Activated naive CD4-positive, alpha-beta T cell treated with anti-CD3 and anti-CD28 coated beads for 36 hours (primary cell): ENCODE measurements at regions not wholly inside any gene's neighbourhood (a gene's known extent, or its start where the extent isn't known, plus 50 kb on each side); places are given as distances from the start of the nearest gene placed in this dataset.

Experiments
- CTCF ChIA-PET: fragments of 350-600 bp; sonication (Branson Sonifier 250); formaldehyde crosslinking; loops from one replicate; lab custom pipeline; 2021; ENCODE audit warnings: antibody characterized with exemption; lab: Charles Lee
- DNase-seq: peaks from one replicate; pipeline ENCODE4 v3.0.0-alpha.2; 2020
- H3K27ac Mint-ChIP-seq: one replicate; pipeline ENCODE4 v1.8.0; 2021; ENCODE audit warnings: mild to moderate bottlenecking, mixed read lengths
- H3K27me3 Mint-ChIP-seq: one replicate; pipeline ENCODE4 v1.8.0; 2021; ENCODE audit warnings: low read depth, mixed read lengths
- H3K36me3 Mint-ChIP-seq: one replicate; pipeline ENCODE4 v1.8.0; 2021; ENCODE audit warnings: low read depth, mixed read lengths
- H3K4me1 Mint-ChIP-seq: one replicate; pipeline ENCODE4 v1.8.0; 2021; ENCODE audit warnings: low read depth, mixed read lengths
- H3K4me3 Mint-ChIP-seq: one replicate; pipeline ENCODE4 v1.8.0; 2021; ENCODE audit warnings: mild to moderate bottlenecking, moderate library complexity, mixed read lengths
- H3K9me3 Mint-ChIP-seq: one replicate; pipeline ENCODE4 v1.8.0; 2021; ENCODE audit warnings: mixed read lengths
- intact Hi-C: fragments of 100-400 bp; cut with micrococcal nuclease; formaldehyde crosslinking; loops from one replicate; pipeline ENCODE4 v1.15.1; 2023

DNA sequence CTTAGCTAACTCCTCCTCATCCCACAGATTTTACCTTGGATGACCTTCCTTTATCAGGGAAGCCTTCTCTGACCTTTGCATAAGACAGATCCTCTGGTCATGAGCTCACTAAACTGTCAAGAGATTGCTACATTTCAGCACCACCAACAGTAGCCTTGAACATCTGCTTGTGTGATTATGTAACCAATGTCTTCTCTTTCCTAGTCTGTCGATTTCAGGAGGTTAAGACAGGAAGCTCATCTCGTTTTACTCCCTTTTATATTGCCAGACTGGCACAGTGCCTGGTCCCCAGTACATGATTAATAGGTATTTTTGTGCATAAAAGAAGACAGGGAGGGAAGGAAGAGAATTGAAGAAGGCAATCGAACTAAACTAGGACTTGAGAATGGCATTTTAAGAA is 1697.7 kb downstream of the EFNB2 start:
- Mint-ChIP-seq H3K4me3 (no peak overlapping the region), H3K36me3 (no peaks in the 10 kb centered on the region), H3K27me3 (peaks cover 4% of the 10 kb centered on the region), H3K9me3 (no peaks in the 10 kb centered on the region), H3K4me1 (no peaks in the 10 kb centered on the region), H3K27ac (no peak overlapping the region)
- DNase-seq = no peak
- intact Hi-C loops = no loop called here
- CTCF ChIA-PET = interaction anchor here (0.7 kb wide), 1 partner anchor 34 kb away, joined by 3 read pairs; no protein-coding TSS in a partner anchor

DNA sequence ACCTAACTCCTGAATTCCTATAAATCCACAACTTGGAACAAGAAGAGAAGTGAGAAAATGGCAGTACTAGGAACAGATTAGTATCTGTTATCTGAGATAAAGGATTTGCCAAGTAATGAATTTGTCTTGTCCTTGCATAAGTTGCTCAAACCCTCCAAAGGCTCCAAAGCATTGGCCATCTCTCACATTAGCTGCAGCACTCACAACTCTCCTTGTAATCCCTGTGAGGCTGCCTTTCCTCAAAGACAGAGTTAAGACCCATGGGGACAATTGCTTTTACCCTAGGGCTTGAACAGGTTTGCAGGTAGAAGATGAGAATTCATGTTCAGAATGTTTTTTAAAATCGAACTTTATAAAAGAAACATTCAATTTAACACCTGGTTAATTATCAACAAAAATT is 1702.2 kb downstream of the EFNB2 start:
- no peak for DNase-seq
- Mint-ChIP-seq H3K4me1 (no peaks in the 10 kb centered on the region), H3K36me3 (no peaks in the 10 kb centered on the region), H3K9me3 (no peaks in the 10 kb centered on the region), H3K4me3 (no peak overlapping the region), H3K27ac (no peak overlapping the region), H3K27me3 (peaks cover 7% of the 10 kb centered on the region)
- intact Hi-C loops = no loop called here
- CTCF ChIA-PET = no interaction called here

DNA sequence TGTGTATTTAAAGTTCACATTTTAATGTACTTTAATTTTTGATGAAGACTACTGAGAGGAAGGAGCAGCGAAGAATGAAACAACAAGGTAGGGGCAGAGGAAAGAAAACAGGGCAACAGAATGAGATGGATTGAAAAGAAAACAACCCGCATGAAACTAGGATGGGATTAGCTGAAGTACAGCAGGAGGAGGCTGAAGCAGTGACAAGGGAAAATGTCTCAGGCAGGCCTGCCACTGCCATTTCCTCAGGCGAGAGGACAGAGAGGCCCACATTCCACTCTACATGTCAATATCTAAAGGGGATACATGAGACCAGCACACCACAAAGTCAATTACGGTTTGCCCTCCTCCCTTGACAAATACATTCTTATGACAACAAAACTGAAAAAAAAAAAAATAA is 1703.2 kb downstream of the EFNB2 start:
- H3K27ac Mint-ChIP-seq = no peak overlapping the region
- no peaks in the 10 kb centered on the region for H3K4me1 Mint-ChIP-seq
- H3K4me3 Mint-ChIP-seq = no peak overlapping the region
- intact Hi-C loops = no loop called here
- no peaks in the 10 kb centered on the region for H3K9me3 Mint-ChIP-seq
- H3K36me3 Mint-ChIP-seq = no peaks in the 10 kb centered on the region
- H3K27me3 Mint-ChIP-seq = peaks cover 7% of the 10 kb centered on the region
- CTCF ChIA-PET = no interaction called here
- DNase-seq = no peak

DNA sequence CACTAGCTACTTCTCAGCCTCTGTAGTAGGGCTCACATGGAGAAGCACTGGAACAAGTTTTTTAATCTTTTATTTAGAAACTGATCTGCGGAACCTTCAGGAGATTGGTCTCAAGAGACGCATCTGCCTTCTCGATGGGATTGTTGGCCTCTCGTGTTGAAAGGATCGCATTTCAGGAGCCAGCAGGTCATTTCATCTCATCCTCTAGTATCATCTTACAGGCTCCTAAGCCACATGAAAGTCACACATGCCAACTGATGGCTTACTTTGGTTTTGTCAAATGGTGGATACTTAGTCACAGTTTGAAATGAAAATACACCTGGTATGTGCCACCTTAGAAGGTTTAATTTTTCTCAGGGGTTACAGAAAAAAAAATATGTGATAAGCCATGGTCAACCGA is 1703.6 kb downstream of the EFNB2 start:
- intact Hi-C loops = no loop called here
- H3K27ac Mint-ChIP-seq = no peak overlapping the region
- H3K4me1 Mint-ChIP-seq = no peaks in the 10 kb centered on the region
- no peak for DNase-seq
- H3K4me3 Mint-ChIP-seq = no peak overlapping the region
- CTCF ChIA-PET = no interaction called here
- no peaks in the 10 kb centered on the region for H3K9me3 Mint-ChIP-seq
- H3K36me3 Mint-ChIP-seq = no peaks in the 10 kb centered on the region
- peaks cover 7% of the 10 kb centered on the region for H3K27me3 Mint-ChIP-seq

DNA sequence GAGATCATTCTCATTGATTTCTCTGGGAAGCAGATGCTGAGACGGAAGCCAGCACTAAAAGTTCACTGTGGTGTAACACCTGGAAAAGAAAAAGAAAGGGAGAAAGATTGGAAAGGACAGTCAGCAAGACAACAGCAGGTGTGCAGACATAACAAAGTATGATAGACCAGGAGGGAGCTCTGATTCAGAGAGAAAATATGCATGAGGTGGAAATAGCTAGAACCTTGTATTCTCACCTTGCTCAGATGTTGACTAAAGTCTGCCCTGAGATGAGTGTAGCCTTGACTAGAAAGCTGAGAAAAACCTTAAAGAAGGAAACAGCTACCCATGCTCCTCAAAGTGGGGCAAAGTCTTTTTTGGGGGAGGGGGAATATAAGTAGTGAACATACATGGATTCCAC is 1711.8 kb downstream of the EFNB2 start:
- Mint-ChIP-seq H3K4me1 (no peaks in the 10 kb centered on the region), H3K36me3 (no peaks in the 10 kb centered on the region), H3K4me3 (no peak overlapping the region), H3K9me3 (no peaks in the 10 kb centered on the region), H3K27me3 (no peaks in the 10 kb centered on the region), H3K27ac (no peak overlapping the region)
- CTCF ChIA-PET = no interaction called here
- intact Hi-C loops = no loop called here
- no peak for DNase-seq

DNA sequence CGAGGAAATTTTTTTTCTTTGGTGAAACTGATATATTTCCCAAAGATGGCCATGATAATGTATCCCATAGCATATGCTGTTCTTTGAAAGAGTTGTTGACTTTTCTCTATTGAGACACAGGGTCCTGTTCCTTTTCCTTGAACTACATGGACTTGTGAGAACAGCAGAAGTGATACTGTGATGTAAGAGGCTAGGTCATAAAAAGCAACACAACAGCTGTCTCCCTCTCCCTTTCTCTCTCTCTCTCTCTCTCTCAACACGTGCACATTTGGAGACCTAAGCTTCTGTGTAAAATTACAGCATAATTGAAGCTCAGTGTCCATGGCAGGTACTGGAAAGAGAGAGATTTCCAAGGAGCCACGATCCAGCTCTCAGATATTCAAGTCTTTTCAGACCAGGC is 1712.4 kb downstream of the EFNB2 start:
- no peak for DNase-seq
- no peak overlapping the region for H3K27ac Mint-ChIP-seq
- H3K36me3 Mint-ChIP-seq = no peaks in the 10 kb centered on the region
- no peaks in the 10 kb centered on the region for H3K9me3 Mint-ChIP-seq
- intact Hi-C loops = no loop called here
- CTCF ChIA-PET = no interaction called here
- H3K27me3 Mint-ChIP-seq = no peaks in the 10 kb centered on the region
- no peaks in the 10 kb centered on the region for H3K4me1 Mint-ChIP-seq
- no peak overlapping the region for H3K4me3 Mint-ChIP-seq

DNA sequence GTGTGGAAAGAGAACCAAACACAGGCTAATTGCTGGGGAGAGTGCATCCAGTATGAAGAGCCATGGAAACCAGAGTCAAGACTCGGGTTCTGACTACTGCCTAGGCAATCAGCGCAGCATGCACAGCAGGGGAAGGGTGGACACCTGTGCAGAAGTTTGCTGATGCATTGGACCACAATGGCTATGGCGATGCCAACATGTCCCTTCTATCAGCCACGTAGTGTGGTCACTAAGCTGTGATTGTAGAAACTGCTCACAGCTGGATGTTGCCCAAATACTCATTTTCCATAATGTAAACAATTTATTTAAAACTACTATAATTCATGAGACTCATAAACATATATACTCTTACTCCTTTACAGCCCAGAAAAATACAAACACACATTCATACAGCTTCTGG is 1718.2 kb downstream of the EFNB2 start:
- no peak for DNase-seq
- no peaks in the 10 kb centered on the region for H3K9me3 Mint-ChIP-seq
- CTCF ChIA-PET = no interaction called here
- no peaks in the 10 kb centered on the region for H3K36me3 Mint-ChIP-seq
- intact Hi-C loops = no loop called here
- H3K27ac Mint-ChIP-seq = no peak overlapping the region
- H3K27me3 Mint-ChIP-seq = peaks cover 10% of the 10 kb centered on the region
- H3K4me3 Mint-ChIP-seq = no peak overlapping the region
- H3K4me1 Mint-ChIP-seq = no peaks in the 10 kb centered on the region

DNA sequence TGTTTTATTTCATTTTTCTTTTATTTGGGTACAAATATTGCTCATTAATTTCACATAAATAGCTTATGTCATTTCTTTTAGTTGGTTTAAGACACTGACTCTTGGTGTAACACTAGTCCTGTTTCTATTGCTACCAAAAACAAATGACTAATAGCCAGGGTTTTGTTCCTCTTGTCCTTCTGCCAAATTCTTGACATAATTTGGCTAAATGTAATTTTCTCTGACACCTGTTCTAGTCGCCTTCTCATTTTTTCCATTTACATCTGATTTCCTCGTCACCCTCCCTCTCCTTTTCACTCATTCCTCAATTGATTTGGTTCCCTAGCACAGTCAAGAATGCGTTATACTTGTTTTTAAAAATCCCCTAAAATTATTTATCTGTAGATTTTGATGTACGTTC is 1718.7 kb downstream of the EFNB2 start:
- Mint-ChIP-seq H3K36me3 (no peaks in the 10 kb centered on the region), H3K27me3 (peaks cover 10% of the 10 kb centered on the region), H3K9me3 (no peaks in the 10 kb centered on the region), H3K4me3 (no peak overlapping the region), H3K4me1 (no peaks in the 10 kb centered on the region), H3K27ac (no peak overlapping the region)
- intact Hi-C loops = no loop called here
- no peak for DNase-seq
- CTCF ChIA-PET = no interaction called here

DNA sequence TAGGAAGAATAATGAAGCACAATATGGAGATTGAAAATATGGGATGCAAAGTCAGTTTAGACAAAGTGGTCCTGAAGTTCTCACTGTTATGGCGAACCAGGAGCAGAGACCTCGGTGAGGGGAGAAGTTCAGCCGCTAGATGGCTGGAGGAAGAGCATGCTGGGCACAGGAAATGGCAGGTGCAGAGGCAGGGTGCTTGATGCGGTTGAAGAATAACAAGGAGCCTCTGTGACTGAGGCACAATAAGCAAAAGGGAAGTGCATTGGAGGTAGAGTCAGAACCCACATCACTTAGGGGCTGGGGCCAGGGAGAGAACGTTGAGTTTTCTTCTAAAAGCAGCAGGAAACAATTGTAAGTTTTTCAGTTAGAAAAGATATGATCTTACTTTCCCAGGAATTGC is 1725.2 kb downstream of the EFNB2 start:
- intact Hi-C loops = no loop called here
- DNase-seq = peak; percentile 12
- H3K36me3 Mint-ChIP-seq = no peaks in the 10 kb centered on the region
- CTCF ChIA-PET = no interaction called here
- H3K4me3 Mint-ChIP-seq = no peak overlapping the region
- peaks cover 5% of the 10 kb centered on the region for H3K4me1 Mint-ChIP-seq
- no peaks in the 10 kb centered on the region for H3K9me3 Mint-ChIP-seq
- H3K27me3 Mint-ChIP-seq = peaks cover 10% of the 10 kb centered on the region
- no peak overlapping the region for H3K27ac Mint-ChIP-seq

DNA sequence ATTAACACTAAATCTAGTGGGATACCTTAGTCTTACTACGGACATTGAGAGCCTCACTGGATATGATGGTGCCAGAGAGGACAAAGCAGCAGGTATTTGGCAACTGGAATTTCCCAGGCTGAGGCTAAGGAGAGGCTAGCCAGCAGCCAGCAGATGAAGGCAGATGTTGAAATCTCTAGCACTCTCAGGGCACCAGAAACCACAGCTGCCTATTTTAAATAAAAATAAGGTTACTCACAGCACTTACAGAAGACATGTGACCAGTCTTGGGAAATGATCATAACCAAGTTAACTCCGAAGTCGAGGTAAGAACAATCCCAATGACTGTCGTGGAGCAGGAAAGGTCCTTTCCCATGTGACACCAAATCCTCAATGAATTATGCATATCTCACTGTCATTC is 1726.0 kb downstream of the EFNB2 start:
- Mint-ChIP-seq H3K36me3 (no peaks in the 10 kb centered on the region), H3K27ac (no peak overlapping the region), H3K4me1 (peaks cover 5% of the 10 kb centered on the region), H3K27me3 (peaks cover 8% of the 10 kb centered on the region), H3K9me3 (no peaks in the 10 kb centered on the region), H3K4me3 (no peak overlapping the region)
- intact Hi-C loops = no loop called here
- CTCF ChIA-PET = no interaction called here
- no peak for DNase-seq

DNA sequence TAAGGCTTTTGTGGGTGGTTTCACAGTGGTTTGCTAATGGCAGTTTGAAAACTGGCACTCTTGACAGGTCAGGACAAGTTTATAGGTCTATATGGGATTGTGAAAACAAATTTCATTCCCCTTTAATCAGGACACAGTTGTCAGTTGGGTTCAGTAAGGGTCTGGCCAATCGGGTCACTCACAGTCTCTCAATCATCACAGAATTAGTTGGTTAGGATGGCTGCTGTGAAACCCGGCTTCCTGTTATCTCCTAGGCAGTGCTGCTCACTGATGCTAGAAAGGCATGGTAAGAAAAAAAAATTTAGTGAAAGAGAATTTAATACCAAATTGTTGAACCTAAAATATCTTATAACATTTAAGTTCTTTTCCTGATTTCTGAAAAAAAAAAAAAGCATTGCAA is 1730.1 kb downstream of the EFNB2 start:
- Mint-ChIP-seq H3K36me3 (no peaks in the 10 kb centered on the region), H3K27me3 (no peaks in the 10 kb centered on the region), H3K4me3 (no peak overlapping the region), H3K27ac (no peak overlapping the region), H3K4me1 (peaks cover 3% of the 10 kb centered on the region), H3K9me3 (no peaks in the 10 kb centered on the region)
- no peak for DNase-seq
- CTCF ChIA-PET = no interaction called here
- intact Hi-C loops = no loop called here

DNA sequence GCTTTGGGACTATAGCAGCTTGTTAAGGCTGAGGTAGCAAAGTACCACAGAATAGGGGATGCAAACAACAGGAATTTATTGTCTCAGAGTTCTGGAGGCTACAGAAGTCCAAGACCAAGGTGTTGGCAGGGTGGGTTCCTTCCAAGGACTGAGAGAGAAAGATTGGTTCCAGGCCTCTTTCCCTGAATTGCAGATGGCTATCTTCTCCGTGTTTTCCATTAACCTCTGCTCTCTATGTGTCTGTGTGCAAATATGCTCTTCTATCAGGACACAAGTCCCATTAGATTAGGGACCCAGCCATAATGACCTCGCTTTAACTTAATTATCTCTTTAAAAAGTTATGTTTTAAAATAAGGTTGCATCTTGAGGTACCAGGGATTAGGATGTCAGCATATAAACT is 1732.9 kb upstream of the SLC10A2 start:
- H3K4me3 Mint-ChIP-seq = no peak overlapping the region
- no peaks in the 10 kb centered on the region for H3K36me3 Mint-ChIP-seq
- no peaks in the 10 kb centered on the region for H3K9me3 Mint-ChIP-seq
- no peaks in the 10 kb centered on the region for H3K4me1 Mint-ChIP-seq
- no peak overlapping the region for H3K27ac Mint-ChIP-seq
- no peak for DNase-seq
- CTCF ChIA-PET = no interaction called here
- intact Hi-C loops = no loop called here
- H3K27me3 Mint-ChIP-seq = no peaks in the 10 kb centered on the region

DNA sequence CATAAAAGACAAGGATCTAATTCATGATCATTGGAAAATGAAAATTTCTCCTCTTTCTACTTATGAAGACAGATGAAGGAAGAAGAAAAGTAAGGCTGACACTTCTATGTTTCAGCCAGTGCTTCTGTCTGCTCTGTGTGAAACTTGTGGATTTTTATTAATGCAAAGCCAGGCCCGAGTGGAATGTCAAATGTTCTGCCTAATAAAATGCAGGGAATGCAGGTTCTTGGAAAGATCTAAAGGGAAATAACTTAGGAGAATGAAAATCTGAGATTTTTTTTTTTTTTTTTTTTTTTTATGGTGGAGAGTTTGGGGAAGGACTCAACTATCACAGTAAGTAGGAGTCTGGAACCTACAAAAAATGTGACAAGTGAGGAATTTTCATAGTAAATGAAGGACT is 1732.3 kb upstream of the SLC10A2 start:
- H3K9me3 Mint-ChIP-seq = no peaks in the 10 kb centered on the region
- no peaks in the 10 kb centered on the region for H3K4me1 Mint-ChIP-seq
- H3K36me3 Mint-ChIP-seq = no peaks in the 10 kb centered on the region
- no peak overlapping the region for H3K4me3 Mint-ChIP-seq
- H3K27ac Mint-ChIP-seq = no peak overlapping the region
- no peak for DNase-seq
- CTCF ChIA-PET = interaction anchor here (0.6 kb wide), 1 partner anchor 84 kb away, joined by 4 read pairs; no protein-coding TSS in a partner anchor
- peaks cover 3% of the 10 kb centered on the region for H3K27me3 Mint-ChIP-seq
- intact Hi-C loops = no loop called here

DNA sequence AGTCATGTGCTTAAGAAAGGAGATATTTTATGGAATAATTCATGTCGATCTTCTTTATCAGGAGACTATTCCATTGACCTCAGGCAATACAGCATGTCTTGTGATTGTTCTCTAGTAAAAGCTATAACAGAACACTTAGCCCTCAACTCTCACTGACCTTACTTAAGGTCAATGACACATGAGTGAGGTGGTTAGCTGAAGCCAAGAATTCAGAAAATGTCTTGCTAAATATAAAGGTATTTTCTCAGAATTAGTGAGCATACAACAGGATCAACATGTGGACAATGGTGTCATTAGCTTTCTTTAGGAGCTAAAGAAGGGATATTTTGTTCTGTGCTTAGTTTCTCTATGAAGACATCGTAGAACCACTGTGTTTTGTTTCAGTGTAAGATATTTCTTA is 1730.4 kb upstream of the SLC10A2 start:
- no peaks in the 10 kb centered on the region for H3K36me3 Mint-ChIP-seq
- H3K4me1 Mint-ChIP-seq = no peaks in the 10 kb centered on the region
- no peak for DNase-seq
- intact Hi-C loops = no loop called here
- H3K4me3 Mint-ChIP-seq = no peak overlapping the region
- H3K27ac Mint-ChIP-seq = no peak overlapping the region
- CTCF ChIA-PET = no interaction called here
- H3K27me3 Mint-ChIP-seq = peaks cover 3% of the 10 kb centered on the region
- H3K9me3 Mint-ChIP-seq = no peaks in the 10 kb centered on the region
